NCI-H2029 (cell line): ENCODE measurements at regions not wholly inside any gene's neighbourhood (a gene's known extent, or its start where the extent isn't known, plus 50 kb on each side); places are given as distances from the start of the nearest gene placed in this dataset.
"Not testable (repeated sequence)": the region's sequence is repeated elsewhere in the genome, so short reads cannot be mapped to it uniquely, and the experiment has no call there.

Experiments used
- DNase-seq: peaks from one replicate; lab custom pipeline; 2025; lab: John Stamatoyannopoulos, UW

- DNase-seq, result no peak
Observed at GRCh38 chr1:60271041-60271440, 197.5 kb upstream of the C1orf87 start.

GRCh38 chr1:60268451-60268850 lies 194.9 kb upstream of the C1orf87 start:
- no peak for DNase-seq

GRCh38 chr1:60265560-60266535 lies 192.3 kb upstream of the C1orf87 start:
- DNase-seq, result no peak

GRCh38 chr1:60262701-60263100 lies 189.1 kb upstream of the C1orf87 start:
- DNase-seq, result no peak

- DNase-seq, result no peak
Observed at GRCh38 chr1:60257531-60257930, 184.0 kb upstream of the C1orf87 start.

- DNase-seq, result no peak
Observed at GRCh38 chr1:60255565-60255964, 182.0 kb upstream of the C1orf87 start.

GRCh38 chr1:60251426-60251825 lies 177.9 kb upstream of the C1orf87 start:
- DNase-seq, result no peak

- DNase-seq, result not testable (repeated sequence)
Observed at GRCh38 chr1:60247467-60247866, 173.9 kb upstream of the C1orf87 start.

- no peak for DNase-seq
Observed at GRCh38 chr1:60245324-60245723, 171.8 kb upstream of the C1orf87 start.

GRCh38 chr1:60244906-60245305 lies 171.3 kb upstream of the C1orf87 start:
- no peak for DNase-seq

GRCh38 chr1:60235275-60235674 lies 161.7 kb upstream of the C1orf87 start:
- no peak for DNase-seq

GRCh38 chr1:60234776-60235175 lies 161.2 kb upstream of the C1orf87 start:
- DNase-seq, result no peak

- DNase-seq, result no peak
Observed at GRCh38 chr1:60229821-60230220, 156.3 kb upstream of the C1orf87 start.

GRCh38 chr1:60228041-60228491 lies 154.5 kb upstream of the C1orf87 start:
- DNase-seq, result no peak

GRCh38 chr1:60227601-60228000 lies 154.0 kb upstream of the C1orf87 start:
- no peak for DNase-seq

- no peak for DNase-seq
Observed at GRCh38 chr1:60225486-60225885, 151.9 kb upstream of the C1orf87 start.

- no peak for DNase-seq
Observed at GRCh38 chr1:60224523-60224922, 151.0 kb upstream of the C1orf87 start.

GRCh38 chr1:60223158-60223557 lies 149.6 kb upstream of the C1orf87 start:
- no peak for DNase-seq

GRCh38 chr1:60222360-60223115 lies 149.0 kb upstream of the C1orf87 start:
- DNase-seq, result no peak

- no peak for DNase-seq
Observed at GRCh38 chr1:60213253-60213652, 139.7 kb upstream of the C1orf87 start.

GRCh38 chr1:60196026-60196425 lies 122.5 kb upstream of the C1orf87 start:
- DNase-seq, result no peak

GRCh38 chr1:60185684-60186083 lies 112.1 kb upstream of the C1orf87 start:
- DNase-seq, result no peak

- DNase-seq, result no peak
Observed at GRCh38 chr1:60184521-60184920, 111.0 kb upstream of the C1orf87 start.
